GM19193 (cell line): ENCODE measurements at regions not wholly inside any gene's neighbourhood (a gene's known extent, or its start where the extent isn't known, plus 50 kb on each side); places are given as distances from the start of the nearest gene placed in this dataset.

Experiments used
- POLR2A ChIP-seq: IDR thresholded peaks from 4 replicates; pipeline ENCODE4 v1.6.1; 2011; ENCODE audit not compliant: insufficient read depth, insufficient read length; ENCODE audit errors: extremely low read depth

GRCh38 chr5:56476487-56476856 lies 243.3 kb upstream of the ANKRD55 start:
- no peak for TF ChIP-seq POLR2A

- TF ChIP-seq POLR2A = no peak
Observed at GRCh38 chr5:56475689-56476486, 242.8 kb upstream of the ANKRD55 start.

DNA sequence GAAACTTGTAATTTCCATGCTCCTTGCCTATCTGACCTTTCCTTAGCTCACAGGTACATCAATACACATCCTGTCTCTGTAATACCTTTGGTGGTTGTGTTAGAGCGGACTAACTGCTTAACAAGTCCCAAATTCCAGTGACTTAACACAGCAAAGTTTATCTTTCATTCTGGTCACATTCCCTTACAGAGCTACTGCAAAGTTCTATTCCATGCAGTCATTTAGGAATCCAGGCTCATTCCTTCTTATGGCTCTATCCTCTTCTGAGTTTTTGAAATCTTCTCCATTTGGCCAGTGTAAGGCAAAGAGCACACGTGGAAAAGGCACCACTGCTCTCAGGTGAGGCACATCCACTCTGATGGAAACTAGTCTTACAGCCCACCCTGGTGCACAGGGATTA lies 238.6 kb upstream of the ANKRD55 start:
- TF ChIP-seq POLR2A = no peak

DNA sequence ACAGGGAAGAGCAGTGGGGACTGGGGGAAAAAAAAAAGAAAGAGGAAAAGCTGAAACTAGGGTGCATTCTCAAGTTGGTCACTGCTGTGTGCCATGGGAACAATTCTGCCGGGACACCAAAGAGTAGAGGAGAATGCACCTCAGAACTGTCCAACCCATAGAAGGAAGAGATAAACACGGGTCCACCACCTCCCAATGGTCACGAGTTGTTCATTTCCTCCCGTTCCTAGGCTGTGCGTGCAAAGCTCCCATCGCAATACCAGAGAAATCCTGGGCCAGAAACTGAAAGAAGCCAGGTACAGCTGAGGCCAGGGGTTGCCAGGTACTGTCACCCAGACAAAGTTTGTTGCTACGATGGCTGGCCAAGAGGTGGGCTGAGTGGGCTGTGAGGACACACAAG lies 236.9 kb upstream of the ANKRD55 start:
- TF ChIP-seq POLR2A = no peak

- TF ChIP-seq POLR2A = no peak
Observed at GRCh38 chr5:56468277-56468676, 235.1 kb upstream of the ANKRD55 start.

GRCh38 chr5:56467176-56467717 lies 234.1 kb upstream of the ANKRD55 start:
- TF ChIP-seq POLR2A = no peak

GRCh38 chr5:56466136-56466816 lies 233.1 kb upstream of the ANKRD55 start:
- no peak for TF ChIP-seq POLR2A

- no peak for TF ChIP-seq POLR2A
Observed at GRCh38 chr5:56465769-56466135, 232.6 kb upstream of the ANKRD55 start.

DNA sequence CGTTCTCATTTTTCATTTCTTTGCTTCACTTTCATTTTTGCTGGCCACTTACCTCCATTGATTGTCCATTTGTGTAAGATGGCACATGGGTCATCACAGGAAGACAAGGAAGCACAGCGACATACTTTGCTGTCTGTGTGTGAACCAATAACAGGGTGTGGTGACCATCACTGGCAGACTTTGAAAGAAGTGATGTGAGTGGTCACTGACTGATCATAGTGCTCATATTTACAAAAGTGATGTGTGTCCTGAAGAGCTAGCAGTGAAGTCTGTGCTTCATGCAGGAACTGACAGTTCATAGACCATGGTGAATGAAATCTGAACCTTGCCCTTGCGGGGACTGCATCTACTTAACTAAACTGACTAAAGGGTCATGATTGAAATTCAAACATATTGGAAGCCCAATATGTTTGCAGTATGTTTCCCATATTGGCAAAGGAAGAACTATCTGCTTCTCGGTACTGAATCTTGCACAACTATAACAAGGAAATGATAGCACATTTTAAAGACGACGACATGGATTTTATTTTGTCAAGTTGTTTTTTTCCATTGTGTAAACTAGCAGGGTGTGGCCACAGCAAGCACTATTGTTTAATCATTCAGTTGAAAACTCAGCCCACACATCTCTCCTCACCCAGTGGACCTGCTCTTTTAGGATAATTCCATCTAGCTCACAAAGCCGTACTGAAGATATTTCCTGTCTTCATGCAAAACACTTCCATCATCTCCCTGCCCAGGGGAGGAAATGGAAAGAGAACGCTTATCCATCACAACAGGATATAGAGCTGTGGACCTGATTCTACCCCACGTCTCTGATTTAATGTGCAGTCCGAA lies 232.0 kb upstream of the ANKRD55 start:
- TF ChIP-seq POLR2A = no peak

DNA sequence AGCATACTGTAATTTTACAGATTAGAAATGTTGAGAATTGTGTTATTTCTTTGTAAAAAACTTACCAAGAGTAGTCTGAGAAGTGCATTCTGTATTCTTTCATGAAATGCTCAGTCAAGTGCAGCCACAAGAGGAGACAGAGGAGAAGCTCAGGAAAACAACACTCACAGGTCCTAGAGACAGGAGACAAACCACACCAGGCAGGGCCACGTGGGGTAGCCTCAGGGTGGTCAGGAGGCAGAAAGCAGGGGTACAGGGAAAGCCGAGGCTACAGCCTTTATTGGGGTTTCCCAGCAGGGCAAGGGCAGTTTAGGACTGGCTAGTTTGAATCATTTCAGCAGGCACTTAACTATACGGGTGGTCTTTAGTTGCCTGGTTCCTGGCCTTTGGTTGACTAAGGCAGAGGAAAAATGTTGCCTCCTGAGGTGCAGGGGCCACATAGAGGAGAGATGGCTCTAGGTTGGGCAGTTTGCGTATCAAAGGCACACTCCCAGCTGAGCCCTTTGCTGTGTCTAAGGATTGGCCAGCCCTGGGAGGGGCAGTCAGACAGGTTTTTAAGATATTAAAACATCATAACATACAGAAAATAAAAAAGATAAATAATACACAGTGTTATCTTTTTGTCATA lies 230.9 kb upstream of the ANKRD55 start:
- no peak for TF ChIP-seq POLR2A

- no peak for TF ChIP-seq POLR2A
Observed at GRCh38 chr5:56461584-56461983, 228.5 kb upstream of the ANKRD55 start.

GRCh38 chr5:56460681-56461191 lies 227.6 kb upstream of the ANKRD55 start:
- no peak for TF ChIP-seq POLR2A

GRCh38 chr5:56460195-56460546 lies 227.0 kb upstream of the ANKRD55 start:
- TF ChIP-seq POLR2A = no peak

- no peak for TF ChIP-seq POLR2A
Observed at GRCh38 chr5:56459394-56460194, 226.5 kb upstream of the ANKRD55 start.
